Pulmonary artery endothelial cell (primary cell): ENCODE measurements at regions not wholly inside any gene's neighbourhood (a gene's known extent, or its start where the extent isn't known, plus 50 kb on each side); places are given as distances from the start of the nearest gene placed in this dataset.

Experiments used
- DNase-seq: peaks from one replicate; pipeline ENCODE4 v3.0.0-alpha.2; 2011; ENCODE audit warnings: low read depth, low spot score

DNA sequence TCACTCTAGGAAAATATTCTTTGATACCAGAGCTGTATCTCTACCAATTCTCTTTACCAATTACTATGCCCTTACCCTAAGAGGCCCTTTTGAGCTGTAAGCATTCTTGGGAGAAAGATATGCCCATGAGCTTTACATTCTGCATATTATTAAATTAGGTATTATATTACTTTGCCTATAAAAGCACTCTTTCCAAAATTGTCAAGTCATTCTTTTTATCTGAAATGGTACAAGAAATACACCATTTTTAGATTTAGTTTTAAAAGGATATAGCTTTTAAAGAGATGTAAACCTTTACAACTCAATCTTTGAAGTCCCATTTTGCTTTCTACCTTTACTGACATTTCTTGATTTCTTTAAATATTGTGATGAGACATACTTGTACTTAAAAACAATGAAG is 343.5 kb downstream of the C12orf50 start:
- no peak for DNase-seq

DNA sequence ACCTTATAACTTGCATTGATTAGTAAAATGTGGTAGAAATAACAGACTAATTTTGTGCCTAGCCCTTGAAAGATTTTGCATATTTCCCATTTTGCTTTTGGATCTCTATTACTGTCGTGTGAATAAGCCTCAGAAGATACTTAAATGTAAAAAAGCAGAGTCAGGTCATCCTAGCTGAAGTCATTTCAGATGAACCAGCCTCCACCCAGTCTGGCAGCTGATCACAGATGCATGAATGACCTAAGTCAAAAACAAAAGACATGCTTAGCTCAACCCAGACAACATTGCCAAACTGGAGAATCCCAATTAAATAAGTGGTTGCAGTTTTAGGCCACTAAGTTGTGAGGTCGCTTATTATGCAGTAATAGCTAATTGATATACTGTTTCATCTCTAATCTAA is 349.9 kb downstream of the C12orf50 start:
- no peak for DNase-seq

GRCh38 chr12:87678453-87678852 is 350.7 kb downstream of the C12orf50 start:
- DNase-seq, result no peak

DNA sequence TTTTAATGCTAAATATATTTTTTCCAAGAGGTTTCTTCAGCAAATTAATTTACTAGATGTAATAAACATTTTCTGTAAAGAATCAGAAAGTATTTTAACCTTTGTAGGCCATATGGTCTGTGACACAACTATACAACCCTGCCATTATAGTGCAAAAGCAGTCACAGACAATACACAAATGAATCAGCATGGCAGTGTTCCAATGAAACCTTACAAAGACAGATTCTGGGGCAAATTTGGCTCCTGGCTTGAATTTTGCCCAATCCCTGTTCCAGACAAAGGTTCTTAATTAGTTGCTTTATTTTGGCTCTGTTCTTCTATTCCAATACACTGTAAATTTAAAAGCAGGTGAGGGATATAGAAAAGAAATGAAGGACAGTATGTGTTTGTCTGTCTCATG is 352.5 kb downstream of the C12orf50 start:
- DNase-seq, result no peak

DNA sequence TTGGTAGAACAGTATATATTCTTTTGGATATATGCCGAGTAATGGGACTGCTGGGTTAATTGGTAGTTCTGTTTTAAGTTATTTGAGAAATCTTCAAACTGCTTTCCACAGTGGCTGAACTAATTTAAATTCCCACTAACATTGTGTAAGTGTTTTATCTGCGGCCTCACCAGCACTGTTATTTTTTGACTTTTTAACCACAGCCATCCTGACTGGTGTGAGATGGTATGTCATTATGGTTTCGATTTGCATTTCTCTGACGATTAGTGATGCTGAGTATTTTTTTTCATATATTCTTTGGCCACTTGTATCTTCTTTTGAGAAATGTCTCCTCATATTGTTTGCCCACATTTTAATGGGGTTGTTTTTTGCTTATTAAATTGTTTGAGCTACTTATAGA is 357.4 kb downstream of the C12orf50 start:
- DNase-seq, result no peak

- no peak for DNase-seq
Measured at GRCh38 chr12:87670448-87670847, 358.8 kb downstream of the C12orf50 start.

DNA sequence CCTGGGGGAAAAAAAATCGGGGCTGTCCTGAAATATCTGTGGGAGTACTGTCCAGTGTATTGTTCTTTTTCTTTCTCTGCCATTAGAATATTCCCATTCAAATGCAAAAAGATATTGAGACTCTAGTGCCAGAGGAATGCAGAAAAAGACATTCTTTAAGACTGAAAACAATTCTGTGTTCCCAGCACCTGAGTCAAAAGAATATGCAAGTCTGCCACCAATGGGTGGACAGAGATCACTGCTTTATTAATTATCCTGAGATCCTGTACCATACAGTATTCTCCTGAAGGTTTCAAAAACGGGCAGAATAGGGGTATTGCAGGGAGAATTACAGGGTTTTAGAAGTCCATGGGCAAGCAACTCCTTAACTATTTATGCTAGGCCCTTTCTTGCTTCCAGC is 361.8 kb downstream of the C12orf50 start:
- no peak for DNase-seq

DNA sequence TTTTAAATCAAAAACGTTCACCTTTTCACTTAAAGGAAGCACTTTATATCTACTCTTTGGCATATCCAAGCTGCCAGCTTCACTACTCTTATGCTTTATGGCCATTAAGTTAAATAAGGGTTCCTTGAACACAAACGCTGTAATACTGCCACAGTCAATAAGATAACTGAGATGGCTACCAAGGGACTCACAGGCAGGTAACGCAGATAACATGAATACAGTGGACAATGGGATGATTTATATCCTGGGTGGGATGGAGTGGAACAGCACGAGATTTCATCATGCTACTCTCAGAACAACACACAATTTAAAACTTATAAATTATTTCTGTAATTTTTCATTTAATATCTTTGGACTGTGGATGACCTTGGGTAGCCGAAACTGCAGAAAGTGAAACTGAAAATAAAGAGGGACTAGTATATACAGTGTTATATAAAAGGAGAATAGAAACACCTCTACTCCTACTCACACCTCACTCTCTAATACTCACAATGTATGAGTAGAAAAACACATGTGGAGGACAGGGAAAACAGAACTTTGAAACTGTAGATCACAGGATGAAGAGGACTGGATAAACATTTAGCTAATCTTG is 367.3 kb downstream of the C12orf50 start:
- DNase-seq, result no peak

- DNase-seq, result no peak
Measured at GRCh38 chr12:87660987-87661774, 368.0 kb downstream of the C12orf50 start.

DNA sequence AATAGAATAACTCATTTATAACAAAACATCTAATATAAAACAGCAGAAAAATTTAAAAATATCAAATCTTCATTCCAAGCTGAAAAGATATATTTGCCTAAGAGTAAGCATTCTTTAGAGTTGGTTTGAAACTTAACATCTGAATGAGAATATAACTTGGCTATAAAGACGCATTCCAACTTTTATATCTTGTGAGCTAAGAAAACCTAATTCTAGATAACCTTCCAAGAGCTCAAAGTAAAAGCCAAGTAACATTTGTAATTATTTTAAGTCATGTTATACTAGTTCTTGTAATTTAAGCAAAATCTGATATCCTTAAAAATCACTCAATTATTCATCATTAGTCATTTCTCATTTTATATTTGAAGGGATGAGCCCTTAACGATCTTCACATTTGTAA is 368.9 kb downstream of the C12orf50 start:
- DNase-seq, result no peak

- no peak for DNase-seq
Measured at GRCh38 chr12:87656311-87656710, 372.9 kb downstream of the C12orf50 start.

DNA sequence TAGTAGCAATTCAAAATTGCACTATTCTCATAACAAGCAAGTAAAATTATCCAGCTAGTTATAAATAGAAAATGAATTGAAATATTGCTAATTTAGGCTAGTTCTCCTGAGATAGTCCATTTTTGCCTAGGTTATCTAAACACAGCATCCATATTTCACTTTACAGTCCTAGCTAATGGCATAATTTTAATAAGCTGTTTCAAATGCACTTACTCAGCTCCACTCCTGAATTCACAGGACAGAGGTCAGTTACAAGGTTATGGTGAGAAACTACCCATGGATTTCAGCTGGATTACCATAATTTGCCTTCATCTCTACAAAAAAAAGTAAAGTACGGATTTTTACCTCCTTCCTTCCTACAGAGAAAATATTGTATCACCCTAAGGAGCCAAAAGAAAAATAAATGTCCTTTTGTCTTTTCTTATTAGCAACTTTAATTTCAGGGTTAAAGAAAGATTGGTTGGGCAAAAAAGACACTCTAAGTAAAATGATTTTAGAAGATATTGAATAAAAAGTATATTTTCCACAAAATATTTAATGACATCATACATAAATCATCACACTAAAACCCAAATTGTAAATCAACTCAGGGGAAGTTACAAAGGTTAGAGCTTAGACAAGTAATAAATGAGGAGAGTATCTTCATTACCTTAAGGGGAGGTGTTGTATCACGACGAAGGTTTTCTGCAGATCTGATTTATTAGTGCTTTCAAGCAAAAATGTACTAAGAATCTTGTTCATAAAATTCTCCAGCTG is 377.4 kb downstream of the C12orf50 start:
- DNase-seq, result no peak

DNA sequence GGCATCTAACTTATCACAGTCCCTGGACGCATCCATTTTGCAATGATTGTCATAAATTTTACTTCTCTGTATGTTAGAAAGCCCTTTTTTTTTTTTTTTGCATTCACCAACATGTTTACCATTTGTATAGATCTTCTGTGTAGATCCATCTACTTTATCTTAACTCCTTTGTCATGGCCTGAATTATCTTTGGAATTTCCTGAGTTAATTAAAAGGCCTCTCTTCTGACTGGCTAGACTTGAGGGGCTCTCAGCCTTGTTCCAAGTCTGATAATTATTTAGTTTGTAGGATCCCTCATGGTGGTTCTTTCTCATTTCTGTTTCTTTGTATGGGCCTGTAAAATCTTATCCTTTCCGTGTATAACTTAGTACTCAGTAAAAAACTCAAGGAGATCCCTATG is 387.0 kb downstream of the C12orf50 start:
- no peak for DNase-seq

- no peak for DNase-seq
Measured at GRCh38 chr12:87618199-87618598, 411.0 kb downstream of the C12orf50 start.

GRCh38 chr12:87612996-87613395 is 416.2 kb downstream of the C12orf50 start:
- DNase-seq, result no peak

DNA sequence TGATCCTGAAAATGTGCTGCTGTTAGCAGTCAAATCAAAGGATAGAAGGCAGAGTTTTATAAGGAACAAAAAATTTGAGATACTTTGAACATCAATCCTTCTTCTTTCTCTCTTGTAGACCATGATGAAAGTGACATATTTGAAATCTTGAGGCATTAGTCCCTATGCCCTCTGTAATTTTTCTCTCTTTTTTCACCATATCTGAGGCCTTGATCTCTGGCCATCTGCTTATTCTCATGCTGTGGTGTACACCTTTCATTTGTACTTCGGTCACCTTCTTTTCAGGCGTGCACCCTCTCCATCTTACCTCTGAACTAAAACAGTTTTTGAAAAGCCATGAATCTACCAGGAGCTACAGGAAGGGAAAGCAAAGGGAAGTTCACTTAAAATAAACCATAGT is 420.9 kb downstream of the C12orf50 start:
- no peak for DNase-seq

- no peak for DNase-seq
Measured at GRCh38 chr12:87603727-87604126, 425.5 kb downstream of the C12orf50 start.

- no peak for DNase-seq
Measured at GRCh38 chr12:87599459-87599858, 429.7 kb downstream of the C12orf50 start.

GRCh38 chr12:87597114-87597513 is 432.1 kb downstream of the C12orf50 start:
- DNase-seq, result no peak

DNA sequence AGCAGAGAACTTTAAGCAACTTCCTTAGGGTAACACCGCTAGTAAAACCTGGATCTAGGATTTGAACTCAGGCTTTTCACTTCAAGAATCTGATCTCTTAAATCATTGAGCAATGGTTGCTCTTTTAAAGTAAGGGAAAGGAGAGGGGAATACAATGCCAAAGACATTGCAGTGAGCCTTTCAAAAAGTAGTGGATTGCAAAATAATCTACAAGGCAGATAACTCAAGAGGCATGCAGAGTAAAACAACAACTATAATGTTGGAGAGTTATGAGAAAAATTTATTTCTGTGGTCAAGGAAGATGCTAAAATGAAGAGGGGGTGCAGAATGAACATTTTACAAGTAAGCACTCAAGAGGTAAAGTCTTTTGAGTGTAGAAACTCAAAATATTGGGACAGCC is 432.6 kb downstream of the C12orf50 start:
- no peak for DNase-seq

DNA sequence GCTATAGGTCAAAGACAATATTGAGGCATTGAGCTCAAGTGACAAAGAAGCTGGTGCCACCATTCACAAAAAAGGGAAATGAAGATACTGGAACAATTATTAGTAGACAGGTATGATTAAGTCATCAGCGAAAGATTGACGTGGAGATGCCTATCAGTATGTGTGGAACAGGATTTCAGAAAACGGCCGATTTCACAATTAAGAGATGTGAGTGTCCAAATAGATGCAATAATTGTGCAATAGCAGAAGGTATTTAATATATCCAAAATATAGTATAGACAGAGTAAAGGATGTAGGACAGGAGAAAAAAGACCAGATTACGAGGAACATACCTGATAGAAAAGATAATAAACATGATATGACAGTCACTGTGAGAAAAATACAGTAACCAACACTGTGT is 433.1 kb downstream of the C12orf50 start:
- no peak for DNase-seq

DNA sequence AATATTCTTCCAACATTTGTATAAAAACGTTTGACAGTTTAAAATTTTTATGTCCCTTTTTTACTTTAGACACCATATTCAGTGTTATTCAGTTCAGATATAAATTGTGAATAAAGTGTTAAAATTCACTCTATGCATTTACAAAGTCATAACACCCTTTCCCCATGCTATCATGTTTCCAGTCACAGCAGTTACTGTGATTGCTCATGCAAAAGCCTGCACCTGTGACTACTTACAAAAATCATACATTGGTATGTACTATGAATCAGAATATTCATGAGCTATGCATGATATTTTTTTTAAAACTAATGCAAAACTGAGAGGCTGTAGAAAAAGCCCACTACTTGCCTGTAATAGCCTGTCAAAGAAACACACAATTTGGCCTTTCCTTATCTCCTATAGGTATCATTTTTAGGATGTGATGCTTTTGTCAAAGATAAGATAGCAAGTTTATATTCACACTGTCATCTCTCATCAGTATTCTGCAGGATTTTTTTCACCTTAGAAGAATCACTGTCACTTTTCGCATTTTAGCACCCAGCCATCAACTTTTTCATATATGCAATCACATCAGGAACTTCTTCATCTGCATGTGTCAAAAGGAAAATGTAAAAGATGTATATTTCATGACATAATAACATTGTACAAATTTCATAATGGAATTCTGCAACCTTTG is 443.2 kb downstream of the C12orf50 start:
- DNase-seq, result no peak
